Effector memory CD4-positive, alpha-beta T cell (primary cell): ENCODE measurements at regions not wholly inside any gene's neighbourhood (a gene's known extent, or its start where the extent isn't known, plus 50 kb on each side); places are given as distances from the start of the nearest gene placed in this dataset.

Source experiments
- DNase-seq, 3 donors: peaks; one replicate each; pipeline ENCODE4 v3.0.0-alpha.2; 2020
- H3K27ac ChIP-seq: 2 replicates; pipeline ENCODE4 v1.7.0; 2013; ENCODE audit warnings: mild to moderate bottlenecking, low read length, moderate library complexity; ENCODE audit not compliant: insufficient read depth, poor library complexity, severe bottlenecking
- H3K27me3 ChIP-seq: replicated peaks from 2 replicates; pipeline ENCODE4 v1.7.0; 2013; ENCODE audit warnings: mild to moderate bottlenecking, low read length; ENCODE audit not compliant: insufficient read depth, control insufficient read depth, poor library complexity, severe bottlenecking
- H3K36me3 ChIP-seq: 2 replicates; pipeline ENCODE4 v1.7.0; 2013; ENCODE audit warnings: mild to moderate bottlenecking, low read length, moderate library complexity; ENCODE audit not compliant: control insufficient read depth, insufficient read depth
- H3K4me1 ChIP-seq: 2 replicates; pipeline ENCODE4 v1.7.0; 2013; ENCODE audit warnings: low read length, mild to moderate bottlenecking; ENCODE audit not compliant: control insufficient read depth, insufficient read depth, poor library complexity, severe bottlenecking
- H3K4me3 ChIP-seq: 2 replicates; pipeline ENCODE4 v1.7.0; 2013; ENCODE audit warnings: low read length, low read depth, mild to moderate bottlenecking; ENCODE audit not compliant: insufficient read depth, poor library complexity, severe bottlenecking
- H3K9me3 ChIP-seq: 2 replicates; pipeline ENCODE4 v1.7.0; 2013; ENCODE audit warnings: mild to moderate bottlenecking, low read length, moderate library complexity; ENCODE audit not compliant: control insufficient read depth

GRCh38 chr9:105842023-105842644 lies 147.8 kb downstream of the TMEM38B start:
- no peaks in the 10 kb centered on the region for H3K36me3 ChIP-seq
- H3K9me3 ChIP-seq, result no peaks in the 10 kb centered on the region
- no peak overlapping the region for H3K4me3 ChIP-seq
- H3K4me1 ChIP-seq, result no peaks in the 10 kb centered on the region
- no peak for DNase-seq
- no peaks in the 10 kb centered on the region for H3K27me3 ChIP-seq
- H3K27ac ChIP-seq, result no peak overlapping the region

- no peak for DNase-seq
- no peaks in the 10 kb centered on the region for H3K27me3 ChIP-seq
- no peaks in the 10 kb centered on the region for H3K9me3 ChIP-seq
- no peaks in the 10 kb centered on the region for H3K36me3 ChIP-seq
- no peaks in the 10 kb centered on the region for H3K4me1 ChIP-seq
- H3K4me3 ChIP-seq, result no peak overlapping the region
- H3K27ac ChIP-seq, result no peak overlapping the region
Observed at GRCh38 chr9:105846825-105847224, 152.5 kb downstream of the TMEM38B start.

- no peaks in the 10 kb centered on the region for H3K9me3 ChIP-seq
- DNase-seq, result no peak
- H3K4me3 ChIP-seq, result no peak overlapping the region
Observed at GRCh38 chr9:105850852-105851500, 156.6 kb downstream of the TMEM38B start.

GRCh38 chr9:105854026-105854782 lies 159.9 kb downstream of the TMEM38B start:
- Histone ChIP-seq H3K36me3 (no peaks in the 10 kb centered on the region), H3K4me3 (no peak overlapping the region), H3K27ac (no peak overlapping the region), H3K27me3 (no peaks in the 10 kb centered on the region), H3K4me1 (no peaks in the 10 kb centered on the region), H3K9me3 (no peaks in the 10 kb centered on the region)
- DNase-seq, result no peak

More at GRCh38 chr9:105850852-105851500, 156.6 kb downstream of the TMEM38B start:
- Histone ChIP-seq H3K27me3 (no peaks in the 10 kb centered on the region), H3K27ac (no peak overlapping the region), H3K4me1 (no peaks in the 10 kb centered on the region), H3K36me3 (no peaks in the 10 kb centered on the region)

- H3K4me1 ChIP-seq, result no peaks in the 10 kb centered on the region
Observed at GRCh38 chr9:105854783-105855724, 160.7 kb downstream of the TMEM38B start.

DNA sequence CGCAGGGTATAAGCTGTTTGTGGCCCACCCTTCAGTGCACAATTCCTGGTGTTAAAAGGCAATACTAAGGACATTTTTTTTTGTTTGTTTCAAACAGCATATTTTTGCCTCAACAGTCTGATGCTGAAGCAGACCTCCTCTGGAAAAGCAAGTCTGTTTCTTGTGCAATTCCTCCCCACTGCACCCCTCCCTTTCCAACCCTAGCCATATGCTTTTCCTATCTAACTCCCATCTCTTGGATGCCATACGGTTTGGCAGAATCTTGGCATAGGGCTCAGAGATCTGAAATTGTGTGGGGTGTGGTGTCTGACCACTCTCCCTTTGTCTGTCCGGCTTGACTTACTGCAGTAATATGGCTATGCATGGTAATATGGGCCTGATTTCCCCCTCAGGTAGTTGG lies 161.6 kb downstream of the TMEM38B start:
- Histone ChIP-seq H3K4me3 (no peak overlapping the region), H3K36me3 (no peaks in the 10 kb centered on the region), H3K27ac (no peak overlapping the region), H3K4me1 (no peaks in the 10 kb centered on the region), H3K27me3 (no peaks in the 10 kb centered on the region), H3K9me3 (no peaks in the 10 kb centered on the region)
- DNase-seq, result no peak

More at GRCh38 chr9:105854783-105855724, 160.7 kb downstream of the TMEM38B start:
- no peak for DNase-seq
- Histone ChIP-seq H3K36me3 (no peaks in the 10 kb centered on the region), H3K27me3 (no peaks in the 10 kb centered on the region), H3K4me3 (no peak overlapping the region), H3K27ac (no peak overlapping the region), H3K9me3 (no peaks in the 10 kb centered on the region)

DNA sequence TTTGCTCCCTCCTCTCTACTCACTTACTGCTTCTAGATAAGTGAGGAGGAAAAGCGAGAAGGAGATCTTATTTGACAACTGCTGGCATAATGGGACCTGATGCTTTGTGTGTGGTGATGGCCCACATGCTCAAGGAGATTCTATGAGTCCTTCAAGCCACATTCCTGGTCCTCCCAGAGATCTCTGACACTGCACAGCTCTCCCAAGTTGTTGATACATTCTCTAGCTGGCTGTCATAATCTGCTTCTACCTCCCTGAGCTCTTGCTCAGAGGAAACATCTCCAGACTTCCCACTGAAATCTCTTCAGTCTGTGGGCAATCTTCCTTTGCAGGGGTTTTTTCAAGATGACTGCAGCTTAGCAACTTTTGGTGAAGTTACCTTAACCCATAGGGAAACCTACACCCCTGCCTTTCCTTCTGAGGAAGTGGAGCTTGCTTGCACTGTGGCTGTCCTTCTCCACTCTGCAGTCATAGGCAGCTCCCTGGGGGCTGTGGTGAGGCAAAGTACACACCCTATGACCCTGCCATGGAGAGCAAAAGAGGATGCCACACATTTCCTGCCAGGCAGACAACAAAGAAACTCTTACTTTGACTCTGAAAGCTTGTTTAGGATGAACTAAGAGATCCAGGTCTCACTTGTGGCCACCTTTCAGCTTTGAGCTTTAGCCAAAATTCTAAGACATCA lies 163.8 kb downstream of the TMEM38B start:
- DNase-seq, result no peak
- no peak overlapping the region for H3K27ac ChIP-seq
- no peak overlapping the region for H3K4me3 ChIP-seq
- no peaks in the 10 kb centered on the region for H3K36me3 ChIP-seq
- H3K9me3 ChIP-seq, result no peaks in the 10 kb centered on the region
- no peaks in the 10 kb centered on the region for H3K27me3 ChIP-seq
- no peaks in the 10 kb centered on the region for H3K4me1 ChIP-seq

- Histone ChIP-seq H3K27me3 (no peaks in the 10 kb centered on the region), H3K4me3 (no peak overlapping the region), H3K27ac (no peak overlapping the region), H3K9me3 (no peaks in the 10 kb centered on the region), H3K36me3 (no peaks in the 10 kb centered on the region), H3K4me1 (no peaks in the 10 kb centered on the region)
- DNase-seq, result no peak
Observed at GRCh38 chr9:105858877-105859276, 164.5 kb downstream of the TMEM38B start.

GRCh38 chr9:105859428-105860091 lies 165.2 kb downstream of the TMEM38B start:
- Histone ChIP-seq H3K9me3 (no peaks in the 10 kb centered on the region), H3K27ac (no peak overlapping the region), H3K4me3 (no peak overlapping the region), H3K36me3 (no peaks in the 10 kb centered on the region), H3K27me3 (no peaks in the 10 kb centered on the region), H3K4me1 (no peaks in the 10 kb centered on the region)
- DNase-seq, result no peak
